SK-N-SH (cell line): ENCODE measurements at regions not wholly inside any gene's neighbourhood (a gene's known extent, or its start where the extent isn't known, plus 50 kb on each side); places are given as distances from the start of the nearest gene placed in this dataset.

Source experiments
- CTCF ChIA-PET: fragments of 300-600, 350-600 bp; formaldehyde crosslinking; extraction: SDS; loops from one replicate; lab custom pipeline; 2021; lab: Yijun Ruan, JAX
- POLR2A ChIA-PET: fragments of 350-600 bp; sonication (Branson Sonifier 250); formaldehyde crosslinking; extraction: SDS; loops from one replicate; lab custom pipeline; 2020; ENCODE audit warnings: antibody characterized with exemption, inconsistent platforms; lab: Yijun Ruan, JAX
- DNase-seq: peaks from one replicate; pipeline ENCODE4 v3.0.0; 2012
- H2AFZ ChIP-seq: fragments of 200-600 bp; sonication (generic); 2 replicates; pipeline ENCODE4 v1.8.1; 2016; ENCODE audit warnings: antibody characterized with exemption, mild to moderate bottlenecking, low read depth
- H3F3A ChIP-seq: fragments of 200-600 bp; sonication (generic); replicated peaks from 2 replicates; pipeline ENCODE3; 2016; ENCODE audit warnings: antibody characterized with exemption, mild to moderate bottlenecking; ENCODE audit not compliant: insufficient read depth
- H3K27ac ChIP-seq, 2 experiments: fragments of 200-500 bp in 1 of 2; fragments of 200-600 bp in 1 of 2; sonication (Bioruptor generic) in 1 of 2; sonication (generic), shearing (Covaris generic) in 1 of 2; 2 replicates each; pipeline versions ENCODE4 v1.5.1 to v1.6.1; 2014 to 2016; ENCODE audit warnings: low read depth in 2 of 2, inconsistent platforms in 1 of 2, low read length in 1 of 2, mild to moderate bottlenecking in 1 of 2, mixed read lengths in 1 of 2
- H3K27me3 ChIP-seq: fragments of 200-600 bp; sonication (generic), shearing (Covaris generic); 2 replicates; pipeline ENCODE4 v1.6.1; 2016; ENCODE audit warnings: mixed run types; ENCODE audit not compliant: insufficient read depth
- H3K36me3 ChIP-seq, 2 experiments: fragments of 200-500 bp in 1 of 2; fragments of 200-600 bp in 1 of 2; sonication (Bioruptor generic) in 1 of 2; sonication (generic) in 1 of 2; replicated peaks in 1 of 2; 2 replicates each; pipeline versions ENCODE3 to v1.5.1; 2014 to 2016; ENCODE audit warnings: low read length in 1 of 2, mild to moderate bottlenecking in 1 of 2; ENCODE audit not compliant: insufficient read depth in 2 of 2, control insufficient read depth in 1 of 2
- H3K4me1 ChIP-seq, 2 experiments: fragments of 200-500 bp in 1 of 2; fragments of 200-600 bp in 1 of 2; sonication (Bioruptor generic) in 1 of 2; sonication (generic), shearing (Covaris generic) in 1 of 2; 2 replicates each; pipeline versions ENCODE4 v1.5.1 to v1.6.1; 2014 to 2016; ENCODE audit warnings: low read depth in 1 of 2, low read length in 1 of 2, mixed run types in 1 of 2; ENCODE audit not compliant: insufficient read depth in 2 of 2, control insufficient read depth in 1 of 2
- H3K4me2 ChIP-seq: fragments of 200-600 bp; sonication (generic), shearing (Covaris generic); 2 replicates; pipeline ENCODE4 v1.6.1; 2017; ENCODE audit warnings: mixed run types
- H3K4me3 ChIP-seq, 2 experiments: fragments of 200-500 bp in 1 of 2; fragments of 200-600 bp in 1 of 2; sonication (Bioruptor generic) in 1 of 2; sonication (generic), shearing (Covaris generic) in 1 of 2; 2 replicates each; pipeline versions ENCODE4 v1.5.1 to v1.8.1; 2014 to 2016; ENCODE audit warnings: low read depth in 2 of 2, inconsistent platforms in 1 of 2, low read length in 1 of 2, mild to moderate bottlenecking in 1 of 2, mixed read lengths in 1 of 2, moderate library complexity in 1 of 2
- H3K79me2 ChIP-seq: fragments of 200-600 bp; sonication (generic); 2 replicates; pipeline ENCODE4 v1.8.1; 2017; ENCODE audit warnings: mild to moderate bottlenecking; ENCODE audit not compliant: insufficient read depth
- H3K9ac ChIP-seq: fragments of 200-600 bp; sonication (generic); 2 replicates; pipeline ENCODE4 v1.6.1; 2017; ENCODE audit warnings: mixed run types
- H3K9me2 ChIP-seq: fragments of 200-600 bp; sonication (generic); 2 replicates; pipeline ENCODE4 v1.6.1; 2017; ENCODE audit warnings: mixed run types
- H3K9me3 ChIP-seq: fragments of 200-600 bp; sonication (generic); 2 replicates; pipeline ENCODE4 v1.6.1; 2017; ENCODE audit warnings: mixed run types, mild to moderate bottlenecking, moderate library complexity
- H4K20me1 ChIP-seq: fragments of 200-600 bp; sonication (generic); 2 replicates; pipeline ENCODE4 v1.6.1; 2017; ENCODE audit warnings: mild to moderate bottlenecking, mixed run types; ENCODE audit not compliant: insufficient read depth
- ELF1 ChIP-seq: IDR thresholded peaks from 2 replicates; pipeline ENCODE4 v1.4.0; 2012
- EP300 ChIP-seq, 2 experiments: IDR thresholded peaks; 2 replicates each; pipeline versions ENCODE4 v1.4.0 to v1.6.1; 2012; ENCODE audit warnings: borderline replicate concordance in 1 of 2, low read depth in 1 of 2, low read length in 1 of 2
- EZH2phosphoT487 ChIP-seq: fragments of 200-600 bp; sonication (generic); IDR thresholded peaks from 2 replicates; pipeline ENCODE4 v1.6.1; 2017; ENCODE audit warnings: low read depth, mixed run types, mild to moderate bottlenecking, antibody characterized with exemption, moderate library complexity, borderline replicate concordance
- FOSL2 ChIP-seq: IDR thresholded peaks from 2 replicates; pipeline ENCODE4 v1.4.0; 2012; ENCODE audit warnings: low read depth, mild to moderate bottlenecking, moderate library complexity, borderline replicate concordance
- FOXJ3 ChIP-seq: sonication (generic); formaldehyde crosslinking; IDR thresholded peaks from 2 replicates; pipeline ENCODE4 v1.5.1; 2020; ENCODE audit warnings: mild to moderate bottlenecking, missing genetic modification reagents
- FOXM1 ChIP-seq: IDR thresholded peaks from 2 replicates; pipeline ENCODE4 v1.4.0; 2012; ENCODE audit warnings: low read depth, mild to moderate bottlenecking
- MAX ChIP-seq: IDR thresholded peaks from 2 replicates; pipeline ENCODE4 v1.4.0; 2012; ENCODE audit warnings: low read depth
- MEF2A ChIP-seq: IDR thresholded peaks from 2 replicates; pipeline ENCODE4 v1.4.0; 2012; ENCODE audit warnings: low read depth, borderline replicate concordance
- MXI1 ChIP-seq: IDR thresholded peaks from 2 replicates; pipeline ENCODE4 v1.6.1; 2012; ENCODE audit warnings: mild to moderate bottlenecking, low read depth, low read length, improper control_type of control experiment
- NFIC ChIP-seq: IDR thresholded peaks from 2 replicates; pipeline ENCODE4 v1.4.0; 2012; ENCODE audit warnings: borderline replicate concordance
- POLR2AphosphoS5 ChIP-seq: IDR thresholded peaks from 2 replicates; pipeline ENCODE4 v1.6.1; 2012; ENCODE audit warnings: low read depth, low read length
- RAD21 ChIP-seq: IDR thresholded peaks from 2 replicates; pipeline ENCODE4 v1.6.1; 2012; ENCODE audit warnings: mild to moderate bottlenecking, low read length
- RCOR1 ChIP-seq: fragments of 150-350 bp; IDR thresholded peaks from 2 replicates; pipeline ENCODE4 v1.6.1; 2017; ENCODE audit warnings: antibody characterized with exemption, low read length
- RFX5 ChIP-seq: IDR thresholded peaks from 2 replicates; pipeline ENCODE4 v1.6.1; 2012; ENCODE audit warnings: mild to moderate bottlenecking, improper control_type of control experiment, low read length
- RXRA ChIP-seq: IDR thresholded peaks from 2 replicates; pipeline ENCODE4 v1.4.0; 2012; ENCODE audit warnings: low read depth, mild to moderate bottlenecking, borderline replicate concordance
- TCF12 ChIP-seq: IDR thresholded peaks from 2 replicates; pipeline ENCODE4 v1.4.0; 2012
- YY1 ChIP-seq: IDR thresholded peaks from 2 replicates; pipeline ENCODE4 v1.4.0; 2012; ENCODE audit warnings: low read depth, mild to moderate bottlenecking
- WGBS: methylation state at CpG from one replicate; pipeline ENCODE4 v1.1.6; 2017; ENCODE audit warnings: low lambda C conversion rate; 5-methylcytosine and 5-hydroxymethylcytosine counted together
- TF ChIP-seq, protein P1 (sequence below): fragments of 150-350 bp; IDR thresholded peaks from 2 replicates; pipeline ENCODE4 v1.6.1; 2017; ENCODE audit warnings: antibody characterized with exemption, low read length, low read depth, borderline replicate concordance
- TF ChIP-seq, protein P2 (sequence below): fragments of 150-350 bp; IDR thresholded peaks from 2 replicates; pipeline ENCODE4 v1.6.1; 2016; ENCODE audit warnings: mild to moderate bottlenecking, low read depth, low read length
- TF ChIP-seq, protein P3 (sequence below): fragments of 200-600 bp; sonication (generic); IDR thresholded peaks from 2 replicates; pipeline ENCODE4 v1.6.1; 2017; ENCODE audit warnings: antibody characterized with exemption, mild to moderate bottlenecking, moderate library complexity
- TF ChIP-seq, protein P4 (sequence below): IDR thresholded peaks from 2 replicates; pipeline ENCODE4 v1.4.0; 2012; ENCODE audit warnings: low read depth, borderline replicate concordance

GRCh38 chr18:28736223-28736622, 559.3 kb upstream of the CDH2 start:
- ChIA-PET CTCF (interaction anchor here (0.6 kb wide), 1 partner anchor 58 kb away, joined by 3 read pairs; no protein-coding TSS in a partner anchor), POLR2A (no interaction called here)
- no peak for TF ChIP-seq RAD21
- no peak for TF ChIP-seq YY1
- Histone ChIP-seq H3K36me3 (no peaks in the 10 kb centered on the region), H3K9me3 (no peaks in the 10 kb centered on the region), H3K4me3 (no peak overlapping the region; a peak in 1 of 4 replicates), H2AFZ (peak overlapping the region; percentile 48; the same call in 1 of the 2 replicates), H3K4me1 (peaks cover 2 to 12% of the 10 kb centered on the region in 2 experiments; a peak in 3 of 4 replicates), H3F3A (peaks cover 14% of the 10 kb centered on the region), H3K27me3 (no peaks in the 10 kb centered on the region), H3K9ac (peak overlapping the region; percentile 55; the same call in 1 of the 2 replicates), H3K79me2 (no peaks in the 10 kb centered on the region), H3K27ac (peak overlapping the region; percentile 87 to 91), H3K4me2 (peak overlapping the region; percentile 58), H4K20me1 (no peaks in the 10 kb centered on the region), H3K9me2 (no peaks in the 10 kb centered on the region)
- no peak for DNase-seq
- WGBS, result 52% methylated on average over 2 of the region's 2 CpGs

GRCh38 chr18:28735731-28736130, 558.8 kb upstream of the CDH2 start:
- ChIA-PET POLR2A (no interaction called here), CTCF (no interaction called here)
- no peaks in the 10 kb centered on the region for H3K9me3 ChIP-seq
- peaks cover 14% of the 10 kb centered on the region for H3F3A ChIP-seq
- H3K9me2 ChIP-seq, result no peaks in the 10 kb centered on the region
- H4K20me1 ChIP-seq, result no peaks in the 10 kb centered on the region
- H3K27me3 ChIP-seq, result no peaks in the 10 kb centered on the region
- H3K4me3 ChIP-seq, result no peak overlapping the region; a peak in 1 of 4 replicates
- no peaks in the 10 kb centered on the region for H3K79me2 ChIP-seq
- WGBS, result 20% methylated on average over 2 of the region's 2 CpGs
- H3K27ac ChIP-seq, result peak overlapping the region; percentile 87 to 91; a peak in 3 of 4 replicates
- H3K9ac ChIP-seq, result peak overlapping the region; percentile 55; the same call in 1 of the 2 replicates
- H3K36me3 ChIP-seq, result no peaks in the 10 kb centered on the region
- peak overlapping the region; percentile 58 for H3K4me2 ChIP-seq
- DNase-seq, result peak; percentile 9
- H2AFZ ChIP-seq, result peak overlapping the region; percentile 48; the same call in 1 of the 2 replicates
- H3K4me1 ChIP-seq, result peaks cover under 1 to 12% of the 10 kb centered on the region in 2 experiments; a peak in 3 of 4 replicates
- no peak for TF ChIP-seq EZH2phosphoT487
- no peak for TF ChIP-seq FOXJ3
- no peak for TF ChIP-seq MXI1
- no peak for TF ChIP-seq RFX5
- TF ChIP-seq, protein P1, sequence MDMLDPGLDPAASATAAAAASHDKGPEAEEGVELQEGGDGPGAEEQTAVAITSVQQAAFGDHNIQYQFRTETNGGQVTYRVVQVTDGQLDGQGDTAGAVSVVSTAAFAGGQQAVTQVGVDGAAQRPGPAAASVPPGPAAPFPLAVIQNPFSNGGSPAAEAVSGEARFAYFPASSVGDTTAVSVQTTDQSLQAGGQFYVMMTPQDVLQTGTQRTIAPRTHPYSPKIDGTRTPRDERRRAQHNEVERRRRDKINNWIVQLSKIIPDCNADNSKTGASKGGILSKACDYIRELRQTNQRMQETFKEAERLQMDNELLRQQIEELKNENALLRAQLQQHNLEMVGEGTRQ, result no peak
- no peak for TF ChIP-seq ELF1
- TF ChIP-seq EP300 (IDR thresholded peaks at IDR 0.05; ENCODE audit: borderline replicate concordance in 1 of 2, low read depth in 1 of 2, low read length in 1 of 2), result peak; percentile 90 to 95
- TF ChIP-seq POLR2AphosphoS5, result no peak
- peak; percentile 56; the same call in 1 of the 2 replicates for TF ChIP-seq MEF2A
- TF ChIP-seq RAD21, result no peak
- TF ChIP-seq YY1, result no peak
- TF ChIP-seq, protein P2, sequence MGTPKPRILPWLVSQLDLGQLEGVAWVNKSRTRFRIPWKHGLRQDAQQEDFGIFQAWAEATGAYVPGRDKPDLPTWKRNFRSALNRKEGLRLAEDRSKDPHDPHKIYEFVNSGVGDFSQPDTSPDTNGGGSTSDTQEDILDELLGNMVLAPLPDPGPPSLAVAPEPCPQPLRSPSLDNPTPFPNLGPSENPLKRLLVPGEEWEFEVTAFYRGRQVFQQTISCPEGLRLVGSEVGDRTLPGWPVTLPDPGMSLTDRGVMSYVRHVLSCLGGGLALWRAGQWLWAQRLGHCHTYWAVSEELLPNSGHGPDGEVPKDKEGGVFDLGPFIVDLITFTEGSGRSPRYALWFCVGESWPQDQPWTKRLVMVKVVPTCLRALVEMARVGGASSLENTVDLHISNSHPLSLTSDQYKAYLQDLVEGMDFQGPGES, result no peak
- peak; percentile 87 for TF ChIP-seq TCF12
- TF ChIP-seq, protein P3, sequence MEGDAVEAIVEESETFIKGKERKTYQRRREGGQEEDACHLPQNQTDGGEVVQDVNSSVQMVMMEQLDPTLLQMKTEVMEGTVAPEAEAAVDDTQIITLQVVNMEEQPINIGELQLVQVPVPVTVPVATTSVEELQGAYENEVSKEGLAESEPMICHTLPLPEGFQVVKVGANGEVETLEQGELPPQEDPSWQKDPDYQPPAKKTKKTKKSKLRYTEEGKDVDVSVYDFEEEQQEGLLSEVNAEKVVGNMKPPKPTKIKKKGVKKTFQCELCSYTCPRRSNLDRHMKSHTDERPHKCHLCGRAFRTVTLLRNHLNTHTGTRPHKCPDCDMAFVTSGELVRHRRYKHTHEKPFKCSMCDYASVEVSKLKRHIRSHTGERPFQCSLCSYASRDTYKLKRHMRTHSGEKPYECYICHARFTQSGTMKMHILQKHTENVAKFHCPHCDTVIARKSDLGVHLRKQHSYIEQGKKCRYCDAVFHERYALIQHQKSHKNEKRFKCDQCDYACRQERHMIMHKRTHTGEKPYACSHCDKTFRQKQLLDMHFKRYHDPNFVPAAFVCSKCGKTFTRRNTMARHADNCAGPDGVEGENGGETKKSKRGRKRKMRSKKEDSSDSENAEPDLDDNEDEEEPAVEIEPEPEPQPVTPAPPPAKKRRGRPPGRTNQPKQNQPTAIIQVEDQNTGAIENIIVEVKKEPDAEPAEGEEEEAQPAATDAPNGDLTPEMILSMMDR, result no peak
- TF ChIP-seq FOXM1, result peak; percentile 67
- peak; percentile 74; the same call in 1 of the 2 replicates for TF ChIP-seq RCOR1
- TF ChIP-seq RXRA, result 0 out of 2 replicates have a peak, but pooled peaks have one; percentile 23
- TF ChIP-seq FOSL2, result peak; percentile 61; the same call in 1 of the 2 replicates
- TF ChIP-seq, protein P4, sequence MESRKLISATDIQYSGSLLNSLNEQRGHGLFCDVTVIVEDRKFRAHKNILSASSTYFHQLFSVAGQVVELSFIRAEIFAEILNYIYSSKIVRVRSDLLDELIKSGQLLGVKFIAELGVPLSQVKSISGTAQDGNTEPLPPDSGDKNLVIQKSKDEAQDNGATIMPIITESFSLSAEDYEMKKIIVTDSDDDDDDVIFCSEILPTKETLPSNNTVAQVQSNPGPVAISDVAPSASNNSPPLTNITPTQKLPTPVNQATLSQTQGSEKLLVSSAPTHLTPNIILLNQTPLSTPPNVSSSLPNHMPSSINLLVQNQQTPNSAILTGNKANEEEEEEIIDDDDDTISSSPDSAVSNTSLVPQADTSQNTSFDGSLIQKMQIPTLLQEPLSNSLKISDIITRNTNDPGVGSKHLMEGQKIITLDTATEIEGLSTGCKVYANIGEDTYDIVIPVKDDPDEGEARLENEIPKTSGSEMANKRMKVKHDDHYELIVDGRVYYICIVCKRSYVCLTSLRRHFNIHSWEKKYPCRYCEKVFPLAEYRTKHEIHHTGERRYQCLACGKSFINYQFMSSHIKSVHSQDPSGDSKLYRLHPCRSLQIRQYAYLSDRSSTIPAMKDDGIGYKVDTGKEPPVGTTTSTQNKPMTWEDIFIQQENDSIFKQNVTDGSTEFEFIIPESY, result no peak
- TF ChIP-seq MAX, result peak; percentile 40; the same call in 1 of the 2 replicates
- TF ChIP-seq NFIC, result peak; percentile 75; the same call in 1 of the 2 replicates
